ENCODE measurements at regions not wholly inside any gene's neighbourhood (a gene's known extent, or its start where the extent isn't known, plus 50 kb on each side); places are given as distances from the start of the nearest gene placed in this dataset.

DNA sequence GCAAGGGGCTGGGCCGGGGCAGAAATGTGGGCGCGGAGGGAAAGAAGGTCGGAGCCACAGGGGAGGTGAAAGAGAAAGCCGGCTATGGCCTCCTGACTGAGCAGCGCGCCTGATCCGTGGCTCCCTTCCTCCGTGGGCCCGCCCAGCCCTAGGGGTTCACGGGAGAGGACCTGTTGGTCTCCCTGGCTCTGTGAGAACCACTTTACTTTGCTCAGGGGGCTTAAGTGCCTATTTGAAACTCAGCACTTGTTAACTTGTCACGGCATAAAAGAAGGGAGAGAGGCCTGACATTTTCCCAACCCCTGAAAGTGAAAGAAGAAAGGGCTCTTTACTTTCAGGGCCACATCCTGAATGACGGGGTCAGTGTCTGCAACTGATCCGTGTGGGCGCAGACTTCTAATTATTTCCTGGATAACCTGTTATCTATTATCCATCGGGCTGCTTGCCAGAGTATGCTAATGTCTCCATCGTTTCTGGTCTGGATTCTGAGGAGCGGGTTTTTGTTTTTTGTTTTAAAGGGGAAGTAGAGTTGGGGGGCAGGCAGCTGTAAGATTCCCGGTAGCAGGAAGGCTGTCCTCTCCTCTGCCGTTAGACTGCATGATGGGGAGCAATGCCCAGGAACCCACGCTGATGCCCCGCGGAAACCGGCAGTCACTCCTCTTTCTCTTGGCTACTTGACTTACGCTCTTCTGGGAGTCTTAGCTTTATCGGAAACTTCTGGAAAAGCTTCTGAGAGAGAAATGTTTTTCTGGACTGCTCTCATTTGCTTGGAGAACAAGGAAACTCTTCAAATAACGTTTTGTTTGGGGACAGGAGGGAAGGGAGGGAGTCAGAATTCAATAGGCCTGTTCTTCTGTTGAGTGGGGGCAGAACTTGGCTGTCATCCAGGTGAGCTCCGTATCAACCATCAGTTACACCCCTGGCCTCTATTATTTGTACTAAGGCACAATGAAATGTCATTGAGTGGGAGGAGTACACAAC is 127.7 kb upstream of the MAX start:
- Histone ChIP-seq H3K27me3 (ENCODE audit: control insufficient read depth in 3 of 3, insufficient read depth in 3 of 3, low read length in 2 of 3) (no peaks in the 10 kb centered on the region), H3K36me3 (ENCODE audit: control insufficient read depth in 4 of 4, insufficient read depth in 4 of 4, low read length in 4 of 4) (no peaks in the 10 kb centered on the region), H3K27ac (ENCODE audit: low read depth in 1 of 2, low read length in 1 of 2) (peak overlapping the region; percentile 77 to 97), H3K4me1 (ENCODE audit: control insufficient read depth in 5 of 5, insufficient read depth in 5 of 5, low read length in 5 of 5) (peaks cover 0 to 9% (median 2%) of the 10 kb centered on the region in 5 donors), H3K9ac (ENCODE audit: insufficient read depth in 1 of 2, low read length in 2 of 2) (peak overlapping the region; percentile 8 to 33), H3K9me3 (ENCODE audit: control insufficient read depth in 4 of 4, insufficient read depth in 3 of 4, low read length in 3 of 4) (no peaks in the 10 kb centered on the region), H3K4me3 (no peak overlapping the region)
- ATAC-seq (ENCODE audit: insufficient read depth, low FRiP score) (peak; percentile 62), DNase-seq (peak; percentile 70 to 84 (median 72))
- WGBS, 2 donors: 11 to 13% methylated on average over 28 of the region's 28 CpGs
- TF ChIP-seq, protein P1, sequence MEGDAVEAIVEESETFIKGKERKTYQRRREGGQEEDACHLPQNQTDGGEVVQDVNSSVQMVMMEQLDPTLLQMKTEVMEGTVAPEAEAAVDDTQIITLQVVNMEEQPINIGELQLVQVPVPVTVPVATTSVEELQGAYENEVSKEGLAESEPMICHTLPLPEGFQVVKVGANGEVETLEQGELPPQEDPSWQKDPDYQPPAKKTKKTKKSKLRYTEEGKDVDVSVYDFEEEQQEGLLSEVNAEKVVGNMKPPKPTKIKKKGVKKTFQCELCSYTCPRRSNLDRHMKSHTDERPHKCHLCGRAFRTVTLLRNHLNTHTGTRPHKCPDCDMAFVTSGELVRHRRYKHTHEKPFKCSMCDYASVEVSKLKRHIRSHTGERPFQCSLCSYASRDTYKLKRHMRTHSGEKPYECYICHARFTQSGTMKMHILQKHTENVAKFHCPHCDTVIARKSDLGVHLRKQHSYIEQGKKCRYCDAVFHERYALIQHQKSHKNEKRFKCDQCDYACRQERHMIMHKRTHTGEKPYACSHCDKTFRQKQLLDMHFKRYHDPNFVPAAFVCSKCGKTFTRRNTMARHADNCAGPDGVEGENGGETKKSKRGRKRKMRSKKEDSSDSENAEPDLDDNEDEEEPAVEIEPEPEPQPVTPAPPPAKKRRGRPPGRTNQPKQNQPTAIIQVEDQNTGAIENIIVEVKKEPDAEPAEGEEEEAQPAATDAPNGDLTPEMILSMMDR (IDR thresholded peaks at IDR 0.05; ENCODE audit: control extremely low read depth, extremely low read depth): no peak

DNA sequence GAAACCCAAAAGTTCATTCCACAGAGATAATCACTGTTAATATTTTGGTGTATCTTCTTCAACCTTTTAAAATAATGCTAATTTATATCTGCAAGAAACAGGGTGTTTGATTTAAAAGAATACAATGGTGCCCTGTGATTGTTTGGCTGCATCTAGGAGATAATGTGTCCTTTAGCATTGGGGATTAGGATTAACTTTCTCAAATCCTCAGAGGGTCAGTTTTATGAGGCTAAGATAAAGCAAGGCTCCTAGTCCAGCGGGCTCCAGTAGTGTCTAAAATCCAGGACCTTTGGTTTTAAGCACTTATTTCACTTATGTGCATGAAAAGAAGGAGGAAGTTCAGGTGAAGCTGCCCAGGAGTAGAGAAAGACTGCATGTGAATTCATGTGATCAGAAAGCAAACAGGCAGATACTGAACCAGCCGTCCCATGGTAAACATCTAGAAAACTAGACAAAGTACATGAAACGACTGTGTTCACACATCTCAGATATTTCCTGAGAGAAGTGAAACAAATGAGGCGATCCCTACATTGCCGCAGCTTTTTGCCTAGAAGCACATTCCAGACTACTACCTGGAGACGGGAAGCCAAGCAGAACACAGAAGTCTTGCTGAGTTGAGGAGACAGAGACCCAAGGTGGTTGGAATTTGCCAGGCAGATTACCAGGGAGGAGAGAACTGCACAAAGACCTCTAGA is 129.1 kb upstream of the MAX start:
- H3K36me3 ChIP-seq (ENCODE audit: control insufficient read depth in 4 of 4, insufficient read depth in 4 of 4, low read length in 4 of 4): no peaks in the 10 kb centered on the region
- ATAC-seq (ENCODE audit: insufficient read depth, low FRiP score): no peak
- peak overlapping the region; percentile 1 to 56 for H3K27ac ChIP-seq (ENCODE audit: low read depth in 1 of 2, low read length in 1 of 2)
- peak in 1 of 3 donors; percentile 19 for DNase-seq
- H3K9me3 ChIP-seq (ENCODE audit: control insufficient read depth in 4 of 4, insufficient read depth in 3 of 4, low read length in 3 of 4): no peaks in the 10 kb centered on the region
- 66 to 75% methylated on average over 6 of the region's 6 CpGs for WGBS, 2 donors
- H3K4me3 ChIP-seq: no peak overlapping the region
- TF ChIP-seq, protein P1 (IDR thresholded peaks at IDR 0.05; ENCODE audit: control extremely low read depth, extremely low read depth): no peak
- peak overlapping the region in 1 of 2 donors; percentile 23 for H3K9ac ChIP-seq (ENCODE audit: insufficient read depth in 1 of 2, low read length in 2 of 2)
- H3K4me1 ChIP-seq (ENCODE audit: control insufficient read depth in 5 of 5, insufficient read depth in 5 of 5, low read length in 5 of 5): peaks cover 0 to 9% (median 2%) of the 10 kb centered on the region in 5 donors
- no peaks in the 10 kb centered on the region for H3K27me3 ChIP-seq (ENCODE audit: control insufficient read depth in 3 of 3, insufficient read depth in 3 of 3, low read length in 2 of 3)

DNA sequence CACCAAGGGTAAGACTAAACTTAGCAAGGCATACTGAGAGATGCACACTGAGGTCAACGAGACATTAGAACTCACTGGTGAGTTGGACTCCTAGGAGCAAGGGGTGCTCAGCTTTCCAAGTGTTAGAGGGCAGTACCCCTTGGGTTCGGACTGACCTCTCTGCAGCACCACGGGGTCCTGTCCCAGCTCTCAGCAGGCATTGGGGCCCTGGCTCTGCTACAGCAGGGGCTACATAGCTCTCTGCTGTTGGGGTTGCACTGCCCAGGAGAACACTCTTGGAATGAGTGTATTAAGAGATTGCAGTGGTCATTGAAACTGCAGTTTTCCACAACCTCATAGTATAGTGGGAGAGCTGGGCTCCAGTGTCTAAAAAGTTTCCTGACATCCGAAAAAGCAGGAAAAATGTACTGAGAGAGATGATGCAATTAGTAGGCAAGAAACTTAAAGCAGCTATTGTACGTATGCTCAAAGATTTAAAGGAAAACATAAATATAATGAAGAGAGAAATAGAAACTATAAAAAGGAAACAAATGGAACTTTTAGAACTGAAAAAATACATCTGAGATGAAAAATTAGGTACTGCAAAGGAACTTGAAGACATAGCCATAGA is 132.5 kb upstream of the MAX start:
- no peak for DNase-seq
- H3K9ac ChIP-seq (ENCODE audit: insufficient read depth in 1 of 2, low read length in 2 of 2): no peak overlapping the region
- H3K27me3 ChIP-seq (ENCODE audit: control insufficient read depth in 3 of 3, insufficient read depth in 3 of 3, low read length in 2 of 3): no peaks in the 10 kb centered on the region
- H3K4me3 ChIP-seq: no peak overlapping the region
- peaks cover 0 to 8% (median 2%) of the 10 kb centered on the region in 5 donors for H3K4me1 ChIP-seq (ENCODE audit: control insufficient read depth in 5 of 5, insufficient read depth in 5 of 5, low read length in 5 of 5)
- H3K9me3 ChIP-seq (ENCODE audit: control insufficient read depth in 4 of 4, insufficient read depth in 3 of 4, low read length in 3 of 4): no peaks in the 10 kb centered on the region
- no peak for ATAC-seq (ENCODE audit: insufficient read depth, low FRiP score)
- WGBS, 2 donors: 91 to 93% methylated on average over 5 of the region's 5 CpGs
- no peaks in the 10 kb centered on the region for H3K36me3 ChIP-seq (ENCODE audit: control insufficient read depth in 4 of 4, insufficient read depth in 4 of 4, low read length in 4 of 4)
- H3K27ac ChIP-seq (ENCODE audit: low read depth in 1 of 2, low read length in 1 of 2): no peak overlapping the region
- TF ChIP-seq, protein P1 (IDR thresholded peaks at IDR 0.05; ENCODE audit: control extremely low read depth, extremely low read depth): no peak

Data from lung (tissue), 11 donors.